ENCODE measurements at regions not wholly inside any gene's neighbourhood (a gene's known extent, or its start where the extent isn't known, plus 50 kb on each side); places are given as distances from the start of the nearest gene placed in this dataset.
"Not testable (repeated sequence)": the region's sequence is repeated elsewhere in the genome, so short reads cannot be mapped to it uniquely, and the experiment has no call there.

DNA sequence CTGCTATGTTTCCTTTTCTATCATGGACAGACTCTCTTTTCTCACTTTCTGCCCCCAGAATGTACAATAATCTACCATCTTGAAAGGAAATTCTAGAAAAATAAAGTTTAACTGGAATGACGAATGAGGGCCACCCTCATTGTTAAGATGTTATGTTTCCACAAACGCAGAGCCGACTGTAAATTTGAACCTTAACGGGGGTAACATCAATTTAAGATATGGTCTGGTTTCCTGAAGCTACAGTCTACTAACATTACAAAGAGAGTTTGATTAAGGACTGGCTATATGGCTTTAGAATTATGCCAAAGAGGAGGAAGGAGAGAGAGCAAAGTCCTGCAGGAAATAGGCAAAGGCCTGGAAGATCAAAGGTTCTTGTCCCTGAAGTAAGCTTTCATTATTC is 227.2 kb downstream of the USP46 start:
- H3K9me3 ChIP-seq (ENCODE audit: low read length) = no peaks in the 10 kb centered on the region
- no peaks in the 10 kb centered on the region for H3K79me2 ChIP-seq (replicated peaks; ENCODE audit: insufficient read depth, low read length)
- no peaks in the 10 kb centered on the region for H3K36me3 ChIP-seq (ENCODE audit: insufficient read depth, low read length)
- H3K9me2 ChIP-seq (ENCODE audit: insufficient read depth, low read length) = no peaks in the 10 kb centered on the region
- H2AFZ ChIP-seq (ENCODE audit: low read depth, low read length) = no peak overlapping the region
- TF ChIP-seq MXI1 (conservative IDR thresholded peaks at IDR 0.05; ENCODE audit: poor library complexity, severe bottlenecking) = no peak
- TF ChIP-seq SMC3 (conservative IDR thresholded peaks at IDR 0.05; ENCODE audit: poor library complexity) = no peak
- no peak for TF ChIP-seq RAD21 (conservative IDR thresholded peaks at IDR 0.05)
- TF ChIP-seq, protein P1, sequence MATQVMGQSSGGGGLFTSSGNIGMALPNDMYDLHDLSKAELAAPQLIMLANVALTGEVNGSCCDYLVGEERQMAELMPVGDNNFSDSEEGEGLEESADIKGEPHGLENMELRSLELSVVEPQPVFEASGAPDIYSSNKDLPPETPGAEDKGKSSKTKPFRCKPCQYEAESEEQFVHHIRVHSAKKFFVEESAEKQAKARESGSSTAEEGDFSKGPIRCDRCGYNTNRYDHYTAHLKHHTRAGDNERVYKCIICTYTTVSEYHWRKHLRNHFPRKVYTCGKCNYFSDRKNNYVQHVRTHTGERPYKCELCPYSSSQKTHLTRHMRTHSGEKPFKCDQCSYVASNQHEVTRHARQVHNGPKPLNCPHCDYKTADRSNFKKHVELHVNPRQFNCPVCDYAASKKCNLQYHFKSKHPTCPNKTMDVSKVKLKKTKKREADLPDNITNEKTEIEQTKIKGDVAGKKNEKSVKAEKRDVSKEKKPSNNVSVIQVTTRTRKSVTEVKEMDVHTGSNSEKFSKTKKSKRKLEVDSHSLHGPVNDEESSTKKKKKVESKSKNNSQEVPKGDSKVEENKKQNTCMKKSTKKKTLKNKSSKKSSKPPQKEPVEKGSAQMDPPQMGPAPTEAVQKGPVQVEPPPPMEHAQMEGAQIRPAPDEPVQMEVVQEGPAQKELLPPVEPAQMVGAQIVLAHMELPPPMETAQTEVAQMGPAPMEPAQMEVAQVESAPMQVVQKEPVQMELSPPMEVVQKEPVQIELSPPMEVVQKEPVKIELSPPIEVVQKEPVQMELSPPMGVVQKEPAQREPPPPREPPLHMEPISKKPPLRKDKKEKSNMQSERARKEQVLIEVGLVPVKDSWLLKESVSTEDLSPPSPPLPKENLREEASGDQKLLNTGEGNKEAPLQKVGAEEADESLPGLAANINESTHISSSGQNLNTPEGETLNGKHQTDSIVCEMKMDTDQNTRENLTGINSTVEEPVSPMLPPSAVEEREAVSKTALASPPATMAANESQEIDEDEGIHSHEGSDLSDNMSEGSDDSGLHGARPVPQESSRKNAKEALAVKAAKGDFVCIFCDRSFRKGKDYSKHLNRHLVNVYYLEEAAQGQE (IDR thresholded peaks at IDR 0.05; ENCODE audit: borderline replicate concordance) = no peak
- TF ChIP-seq EP300 (conservative IDR thresholded peaks at IDR 0.05; ENCODE audit: poor library complexity, severe bottlenecking) = no peak
- no peak for TF ChIP-seq EZH2 (IDR thresholded peaks at IDR 0.05; ENCODE audit: borderline replicate concordance, insufficient read depth, low read length, poor library complexity, severe bottlenecking)
- TF ChIP-seq, protein P2, sequence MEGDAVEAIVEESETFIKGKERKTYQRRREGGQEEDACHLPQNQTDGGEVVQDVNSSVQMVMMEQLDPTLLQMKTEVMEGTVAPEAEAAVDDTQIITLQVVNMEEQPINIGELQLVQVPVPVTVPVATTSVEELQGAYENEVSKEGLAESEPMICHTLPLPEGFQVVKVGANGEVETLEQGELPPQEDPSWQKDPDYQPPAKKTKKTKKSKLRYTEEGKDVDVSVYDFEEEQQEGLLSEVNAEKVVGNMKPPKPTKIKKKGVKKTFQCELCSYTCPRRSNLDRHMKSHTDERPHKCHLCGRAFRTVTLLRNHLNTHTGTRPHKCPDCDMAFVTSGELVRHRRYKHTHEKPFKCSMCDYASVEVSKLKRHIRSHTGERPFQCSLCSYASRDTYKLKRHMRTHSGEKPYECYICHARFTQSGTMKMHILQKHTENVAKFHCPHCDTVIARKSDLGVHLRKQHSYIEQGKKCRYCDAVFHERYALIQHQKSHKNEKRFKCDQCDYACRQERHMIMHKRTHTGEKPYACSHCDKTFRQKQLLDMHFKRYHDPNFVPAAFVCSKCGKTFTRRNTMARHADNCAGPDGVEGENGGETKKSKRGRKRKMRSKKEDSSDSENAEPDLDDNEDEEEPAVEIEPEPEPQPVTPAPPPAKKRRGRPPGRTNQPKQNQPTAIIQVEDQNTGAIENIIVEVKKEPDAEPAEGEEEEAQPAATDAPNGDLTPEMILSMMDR (IDR thresholded peaks at IDR 0.05; ENCODE audit: poor library complexity, severe bottlenecking) = no peak
- TF ChIP-seq POLR2AphosphoS5 (IDR thresholded peaks at IDR 0.05) = no peak
- no peak for TF ChIP-seq TAF1 (IDR thresholded peaks at IDR 0.05; ENCODE audit: low read depth)
- H4K20me1 ChIP-seq (ENCODE audit: insufficient read depth) = no peaks in the 10 kb centered on the region
- H3K4me2 ChIP-seq (ENCODE audit: low read length) = no peak overlapping the region
- H3K27me3 ChIP-seq (ENCODE audit: insufficient read depth, low read depth, low read length) = no peaks in the 10 kb centered on the region
- H3F3A ChIP-seq (ENCODE audit: insufficient read depth, low read length, poor library complexity, severe bottlenecking) = no peaks in the 10 kb centered on the region
- H3K4me3 ChIP-seq (ENCODE audit: low read length) = no peak overlapping the region
- H3K9ac ChIP-seq (ENCODE audit: low read length) = no peak overlapping the region
- no peak overlapping the region for H3K27ac ChIP-seq (ENCODE audit: low read length)

DNA sequence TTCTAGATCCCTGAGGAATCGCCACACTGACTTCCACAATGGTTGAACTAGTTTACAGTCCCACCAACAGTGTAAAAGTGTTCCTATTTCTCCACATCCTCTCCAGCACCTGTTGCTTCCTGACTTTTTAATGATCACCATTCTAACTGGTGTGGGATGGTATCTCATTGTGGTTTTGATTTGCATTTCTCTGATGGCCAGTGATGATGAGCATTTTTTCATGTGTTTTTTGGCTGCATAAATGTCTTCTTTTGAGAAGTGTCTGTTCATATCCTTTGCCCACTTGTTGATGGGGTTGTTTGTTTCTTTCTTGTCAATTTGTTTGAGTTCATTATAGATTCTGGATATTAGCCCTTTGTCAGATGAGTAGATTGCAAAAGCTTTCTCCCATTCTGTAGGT is 216.6 kb downstream of the USP46 start:
- not testable (repeated sequence) for H4K20me1 ChIP-seq (ENCODE audit: insufficient read depth); H3K36me3 ChIP-seq (ENCODE audit: insufficient read depth, low read length); H3K27me3 ChIP-seq (ENCODE audit: insufficient read depth, low read depth, low read length); H3K27ac ChIP-seq (ENCODE audit: low read length); H3K9me2 ChIP-seq (ENCODE audit: insufficient read depth, low read length); H3K4me3 ChIP-seq (ENCODE audit: low read length); H3K4me2 ChIP-seq (ENCODE audit: low read length); H3K9me3 ChIP-seq (ENCODE audit: low read length); H3K79me2 ChIP-seq (replicated peaks; ENCODE audit: insufficient read depth, low read length); H2AFZ ChIP-seq (ENCODE audit: low read depth, low read length); H3K9ac ChIP-seq (ENCODE audit: low read length); H3F3A ChIP-seq (ENCODE audit: insufficient read depth, low read length, poor library complexity, severe bottlenecking)

DNA sequence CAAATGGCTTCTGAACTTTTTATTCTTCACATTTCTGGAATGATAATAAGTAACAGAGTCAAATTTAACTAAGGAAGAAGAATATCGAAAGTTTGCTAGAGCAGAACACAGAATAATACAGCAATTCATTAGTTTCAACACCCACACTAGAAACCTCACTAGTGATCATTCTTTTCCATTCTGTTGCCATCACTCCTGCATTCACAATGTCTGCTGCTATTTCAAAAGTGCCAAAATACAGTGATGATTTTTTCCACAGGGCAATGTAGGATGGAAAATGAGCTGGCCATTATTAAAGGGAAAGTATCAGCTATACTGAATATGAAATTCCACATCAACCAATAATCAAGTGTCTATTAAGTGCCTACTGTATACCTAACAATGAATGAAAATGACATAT is 186.7 kb downstream of the USP46 start:
- Histone ChIP-seq H3K36me3 (ENCODE audit: insufficient read depth, low read length) (no peaks in the 10 kb centered on the region), H4K20me1 (ENCODE audit: insufficient read depth) (no peaks in the 10 kb centered on the region), H3F3A (ENCODE audit: insufficient read depth, low read length, poor library complexity, severe bottlenecking) (no peaks in the 10 kb centered on the region), H2AFZ (ENCODE audit: low read depth, low read length) (no peak overlapping the region), H3K4me3 (ENCODE audit: low read length) (no peak overlapping the region), H3K27ac (ENCODE audit: low read length) (no peak overlapping the region), H3K9me2 (ENCODE audit: insufficient read depth, low read length) (no peaks in the 10 kb centered on the region), H3K79me2 (replicated peaks; ENCODE audit: insufficient read depth, low read length) (no peaks in the 10 kb centered on the region), H3K27me3 (ENCODE audit: insufficient read depth, low read depth, low read length) (no peaks in the 10 kb centered on the region), H3K9me3 (ENCODE audit: low read length) (no peaks in the 10 kb centered on the region), H3K4me2 (ENCODE audit: low read length) (no peak overlapping the region), H3K9ac (ENCODE audit: low read length) (no peak overlapping the region)
- no peak for TF ChIP-seq POLR2AphosphoS5 (IDR thresholded peaks at IDR 0.05)
- TF ChIP-seq SMC3 (conservative IDR thresholded peaks at IDR 0.05; ENCODE audit: poor library complexity) = no peak
- TF ChIP-seq, protein P1 (IDR thresholded peaks at IDR 0.05; ENCODE audit: borderline replicate concordance) = no peak
- TF ChIP-seq EP300 (conservative IDR thresholded peaks at IDR 0.05; ENCODE audit: poor library complexity, severe bottlenecking) = no peak
- no peak for TF ChIP-seq MXI1 (conservative IDR thresholded peaks at IDR 0.05; ENCODE audit: poor library complexity, severe bottlenecking)
- TF ChIP-seq TAF1 (IDR thresholded peaks at IDR 0.05; ENCODE audit: low read depth) = no peak
- TF ChIP-seq, protein P2 (IDR thresholded peaks at IDR 0.05; ENCODE audit: poor library complexity, severe bottlenecking) = no peak
- no peak for TF ChIP-seq RAD21 (conservative IDR thresholded peaks at IDR 0.05)
- TF ChIP-seq EZH2 (IDR thresholded peaks at IDR 0.05; ENCODE audit: borderline replicate concordance, insufficient read depth, low read length, poor library complexity, severe bottlenecking) = no peak

All from neural cell (in vitro differentiated cells).